HG03354 (cell line): ENCODE measurements at regions not wholly inside any gene's neighbourhood (a gene's known extent, or its start where the extent isn't known, plus 50 kb on each side); places are given as distances from the start of the nearest gene placed in this dataset.

ENCODE experiments used
- ATAC-seq: cut with Tn5 transposase; IDR thresholded peaks from one replicate; pipeline ENCODE4 v1.9.1; 2021; ENCODE audit warnings: mild to moderate bottlenecking; ENCODE audit not compliant: unreplicated experiment, poor library complexity, severe bottlenecking

DNA sequence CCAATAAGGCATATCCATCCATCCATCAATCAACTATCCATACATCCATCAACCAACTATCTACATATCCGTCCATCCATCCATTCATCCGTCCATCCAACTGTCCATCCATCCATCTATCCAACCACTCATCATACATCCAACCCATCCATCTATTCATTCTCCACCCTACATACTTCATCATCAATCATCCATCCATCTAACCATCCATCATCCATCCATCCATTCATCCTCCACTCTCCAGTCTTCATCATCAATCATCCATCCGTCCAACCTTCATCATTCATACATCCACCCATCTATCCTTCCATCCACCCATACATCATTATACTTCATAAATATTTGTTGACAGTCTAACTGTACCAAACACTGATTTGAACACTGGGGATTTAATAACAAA, 231.3 kb upstream of the DAB1 start:
- ATAC-seq = no peak

DNA sequence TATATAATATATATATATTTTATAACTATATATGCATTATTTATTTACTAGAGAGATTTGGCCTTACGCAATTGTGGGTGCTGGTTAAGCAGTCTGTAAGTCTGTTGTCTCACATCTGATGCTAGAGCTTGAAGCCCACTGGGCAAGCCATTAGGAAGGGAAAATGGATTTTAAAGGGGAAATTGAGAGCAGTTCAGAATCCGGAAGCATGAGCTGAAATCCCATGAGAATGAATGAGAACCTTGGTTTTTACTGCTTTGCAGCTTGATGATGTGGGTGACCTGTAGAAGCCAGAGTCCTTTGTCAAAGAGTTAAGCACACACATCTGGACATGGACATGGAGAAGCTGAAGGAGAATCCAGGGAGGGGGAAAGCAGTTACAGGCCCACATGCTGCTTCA, 220.8 kb upstream of the DAB1 start:
- no peak for ATAC-seq

- ATAC-seq = no peak
These were observed 214.4 kb upstream of the DAB1 start for GRCh38 chr1:57638239-57638638.

DNA sequence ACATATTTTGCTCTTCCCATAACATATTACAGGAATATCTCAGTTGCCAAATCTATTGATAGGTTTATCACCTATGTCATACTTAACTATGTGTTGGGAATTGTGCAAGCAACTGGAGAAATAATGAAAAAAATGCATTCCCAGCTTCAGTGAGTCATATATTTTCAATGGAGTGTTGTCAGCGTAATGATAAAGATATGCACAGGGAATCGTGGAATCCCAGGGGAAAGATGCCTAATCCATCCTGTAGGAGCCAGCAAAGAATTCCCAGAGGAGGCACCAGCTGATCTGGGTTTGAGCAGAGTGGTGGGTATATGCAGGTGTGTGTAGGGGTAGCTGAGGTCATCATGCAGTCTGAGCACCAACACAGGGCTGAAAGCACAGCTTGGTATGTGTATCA, 213.3 kb upstream of the DAB1 start:
- ATAC-seq = no peak

DNA sequence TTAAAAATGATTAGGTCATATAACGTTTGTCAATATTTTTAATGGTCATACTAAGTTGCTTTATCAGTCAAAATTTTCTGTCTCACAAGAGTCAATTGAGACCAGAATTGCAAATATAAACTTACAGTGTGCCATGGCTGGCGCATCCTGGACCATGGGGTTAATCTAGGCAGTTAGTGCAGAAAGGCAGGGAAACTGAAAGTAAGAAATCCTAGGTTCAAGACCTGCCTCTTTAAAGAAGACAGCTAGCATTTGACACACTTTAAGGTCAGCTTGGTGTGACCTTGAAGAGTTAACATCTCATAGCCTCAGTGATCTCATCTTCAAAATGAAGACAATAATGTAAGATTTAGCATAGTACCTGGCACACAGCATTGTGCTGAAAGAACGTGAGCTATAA, 210.0 kb upstream of the DAB1 start:
- ATAC-seq = no peak

- ATAC-seq = no peak
These were observed 209.2 kb upstream of the DAB1 start for GRCh38 chr1:57633056-57633455.

DNA sequence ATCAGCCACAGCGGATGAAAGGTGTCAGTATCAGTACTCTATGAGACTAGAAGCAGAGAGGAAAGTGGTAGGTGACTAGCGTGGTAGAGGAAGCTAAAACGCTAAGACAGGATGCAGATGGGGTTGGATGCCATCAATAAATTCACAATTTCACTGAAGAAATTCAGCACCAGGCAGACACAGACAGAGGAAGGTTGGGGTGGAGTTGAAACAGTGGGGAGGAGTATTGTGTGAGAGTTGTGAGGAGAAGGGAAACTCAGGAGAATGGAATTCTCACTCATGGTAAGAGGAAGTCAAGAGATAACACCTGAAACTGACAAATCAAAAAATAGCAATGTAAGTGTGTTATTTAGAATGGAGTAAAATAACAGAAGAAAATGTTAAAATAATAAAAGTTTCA, 208.5 kb upstream of the DAB1 start:
- ATAC-seq = no peak

- ATAC-seq = no peak
These were observed 203.8 kb upstream of the DAB1 start for GRCh38 chr1:57627612-57628011.

GRCh38 chr1:57623791-57624538, 200.1 kb upstream of the DAB1 start:
- ATAC-seq = no peak

DNA sequence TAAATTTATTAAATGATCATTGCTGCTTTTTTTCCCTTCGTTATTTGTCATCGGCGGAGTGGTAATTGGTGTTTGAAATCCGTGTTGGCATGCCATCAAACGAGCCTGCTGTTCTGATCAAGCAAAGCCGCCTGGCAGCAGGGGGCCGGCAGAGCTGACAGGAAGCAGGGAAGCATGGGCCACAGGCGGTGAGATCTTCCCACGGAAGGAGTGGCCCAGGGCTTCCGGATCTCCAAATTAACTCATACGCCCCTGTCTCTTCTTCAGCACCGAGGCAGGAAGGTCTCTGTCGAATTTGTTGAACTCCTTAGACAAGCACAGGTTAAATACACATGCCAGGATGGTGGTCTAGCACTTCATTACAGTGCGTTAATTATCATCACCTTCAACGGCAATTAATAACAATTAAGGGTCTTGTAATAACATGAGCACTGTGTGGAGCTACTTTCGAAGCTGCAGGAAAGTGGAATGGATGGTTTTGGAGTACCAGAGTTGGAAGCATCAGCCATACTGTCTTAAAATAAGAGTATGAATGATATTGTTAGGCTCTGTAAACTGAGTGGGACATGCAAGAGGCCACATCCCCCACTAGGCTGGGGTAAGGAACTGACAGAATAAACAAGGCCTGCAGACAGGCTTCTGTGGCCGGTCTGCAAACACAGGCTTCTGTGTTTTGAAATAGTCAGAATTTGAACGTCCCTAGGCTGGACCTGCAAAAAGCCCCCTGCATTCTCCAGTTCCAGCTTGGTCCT, 199.4 kb upstream of the DAB1 start:
- ATAC-seq = no peak

GRCh38 chr1:57621776-57622175, 197.9 kb upstream of the DAB1 start:
- ATAC-seq = no peak

GRCh38 chr1:57620605-57621004, 196.7 kb upstream of the DAB1 start:
- no peak for ATAC-seq

DNA sequence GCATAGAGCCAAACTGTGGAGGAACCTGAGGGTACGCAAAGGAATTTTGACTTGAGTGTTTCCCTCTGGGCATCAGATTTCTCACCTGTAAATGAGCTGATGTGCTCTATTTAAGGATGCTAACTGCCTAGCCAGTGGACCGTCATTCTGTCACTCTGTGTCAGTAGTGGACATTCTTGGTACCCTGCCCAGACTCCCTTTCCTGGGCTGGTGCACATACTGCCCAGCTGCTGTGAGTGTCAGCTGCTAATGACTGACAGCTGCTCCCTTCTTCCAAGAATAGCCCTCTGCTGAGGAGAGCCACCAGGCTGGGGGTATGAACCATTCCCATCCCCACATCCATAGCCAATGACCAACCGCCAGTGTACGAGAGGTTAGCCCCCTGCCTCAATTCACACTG, 193.1 kb upstream of the DAB1 start:
- no peak for ATAC-seq

GRCh38 chr1:57615956-57616355, 192.1 kb upstream of the DAB1 start:
- no peak for ATAC-seq

GRCh38 chr1:57612833-57613232, 189.0 kb upstream of the DAB1 start:
- ATAC-seq = no peak

GRCh38 chr1:57605933-57606332, 182.1 kb upstream of the DAB1 start:
- no peak for ATAC-seq

GRCh38 chr1:57603696-57604095, 179.8 kb upstream of the DAB1 start:
- no peak for ATAC-seq

- no peak for ATAC-seq
These were observed 176.6 kb upstream of the DAB1 start for GRCh38 chr1:57600424-57600823.

GRCh38 chr1:57599236-57599994, 175.6 kb upstream of the DAB1 start:
- no peak for ATAC-seq

- ATAC-seq = no peak
These were observed 173.2 kb upstream of the DAB1 start for GRCh38 chr1:57597036-57597435.

DNA sequence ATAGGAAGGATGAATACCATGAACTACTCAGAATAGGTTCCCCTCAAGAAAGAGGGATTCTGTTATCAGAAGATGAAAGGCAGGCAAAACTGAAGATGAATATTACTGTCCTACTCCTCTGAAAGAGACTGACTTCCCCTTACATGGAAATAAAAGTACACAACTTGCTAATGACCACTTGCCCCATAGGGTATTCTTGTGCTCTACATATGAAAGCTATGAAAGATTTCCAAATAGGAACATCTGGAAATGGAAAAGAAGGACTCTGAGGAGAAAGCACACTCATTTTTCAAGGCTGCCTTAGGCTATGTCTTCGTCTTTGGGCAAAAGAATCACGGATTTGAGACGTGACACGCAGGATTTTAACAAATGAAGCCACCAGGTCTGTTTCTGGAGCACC, 170.1 kb upstream of the DAB1 start:
- ATAC-seq = no peak
